ENCODE measurements at regions not wholly inside any gene's neighbourhood (a gene's known extent, or its start where the extent isn't known, plus 50 kb on each side); places are given as distances from the start of the nearest gene placed in this dataset.
"Not testable (repeated sequence)": the region's sequence is repeated elsewhere in the genome, so short reads cannot be mapped to it uniquely, and the experiment has no call there.

DNA sequence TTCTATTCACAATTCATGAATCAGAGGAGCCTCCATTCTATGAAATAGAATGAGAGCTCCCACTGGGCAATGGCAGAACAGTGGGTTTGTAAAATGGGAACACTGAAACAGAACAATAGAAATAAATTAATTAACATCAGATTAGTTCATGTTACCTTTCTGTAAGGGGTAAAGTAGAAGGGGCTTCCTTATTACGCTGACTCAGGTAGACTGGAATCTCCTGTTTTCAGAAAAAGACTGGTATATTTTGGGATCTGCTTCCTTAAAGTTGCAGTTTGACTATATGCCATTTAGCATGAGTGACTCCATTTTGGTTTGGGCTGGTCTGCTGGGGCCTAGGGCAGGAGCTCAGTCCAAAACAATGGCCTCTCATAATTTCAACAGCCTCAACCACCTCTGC is 52.8 kb upstream of the ZFAND3 start:
- WGBS, 10 experiments: 20 to 100% (median 100%) methylated on average over 1 of the region's 1 CpG; no CpG with 5 or more reads in 3 of the 10 experiments
- Histone ChIP-seq H3K27ac (no peak overlapping the region), H3K4me3 (no peak overlapping the region), H3K4me1 (replicated peaks in 1 of 2) (peaks cover 4 to 13% of the 10 kb centered on the region in 2 donors)
- no peak for ATAC-seq (replicated peaks in 6 of 8)
- in situ Hi-C loops (cut with MboI; ENCODE audit: low pct_unique_long_range_greater_than_20kb in 2 of 9, low sequenced_read_pairs in 9 of 9, unreplicated experiment in 9 of 9): no loop called here

DNA sequence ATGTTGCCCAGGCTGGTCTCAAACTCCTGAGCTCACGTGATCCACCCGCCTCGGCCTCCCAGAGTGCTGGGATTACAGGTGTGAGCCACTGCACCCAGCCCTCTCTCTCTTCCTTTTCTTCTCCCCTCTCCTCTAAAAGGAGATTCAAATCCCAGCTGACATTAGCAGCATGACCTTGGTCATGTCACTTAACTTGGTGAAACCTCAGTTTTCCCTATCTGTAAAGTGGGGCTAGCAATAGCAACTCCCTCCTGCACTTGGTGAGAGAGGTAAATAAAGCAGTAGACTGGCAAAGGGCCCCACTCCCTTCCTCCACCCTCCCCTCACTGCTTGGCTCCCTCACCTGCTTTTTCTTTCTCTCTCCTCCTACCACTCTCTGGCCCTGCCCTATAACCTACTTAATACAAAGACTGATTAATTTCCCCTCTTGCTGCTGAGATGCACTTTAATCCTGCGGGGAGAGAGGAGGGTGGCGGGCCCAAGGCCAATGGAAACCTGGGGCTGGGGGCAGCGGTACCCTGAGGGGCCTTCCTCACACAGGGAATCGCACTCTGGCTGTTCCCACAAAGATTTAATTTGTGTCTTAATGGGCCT is 54.2 kb upstream of the ZFAND3 start:
- WGBS, 10 experiments: 53 to 100% (median 82%) methylated on average over 1 to 5 of the region's 7 CpGs; no CpG with 5 or more reads in 3 of the 10 experiments
- H3K4me1 ChIP-seq (replicated peaks in 1 of 2): peaks cover 4 to 13% of the 10 kb centered on the region in 2 donors
- ATAC-seq (replicated peaks in 6 of 8): peak in 1 of 8 experiments; percentile 7
- no peak overlapping the region for H3K27ac ChIP-seq
- H3K4me3 ChIP-seq: no peak overlapping the region
- in situ Hi-C loops (cut with MboI; ENCODE audit: low pct_unique_long_range_greater_than_20kb in 2 of 9, low sequenced_read_pairs in 9 of 9, unreplicated experiment in 9 of 9): no loop called here

DNA sequence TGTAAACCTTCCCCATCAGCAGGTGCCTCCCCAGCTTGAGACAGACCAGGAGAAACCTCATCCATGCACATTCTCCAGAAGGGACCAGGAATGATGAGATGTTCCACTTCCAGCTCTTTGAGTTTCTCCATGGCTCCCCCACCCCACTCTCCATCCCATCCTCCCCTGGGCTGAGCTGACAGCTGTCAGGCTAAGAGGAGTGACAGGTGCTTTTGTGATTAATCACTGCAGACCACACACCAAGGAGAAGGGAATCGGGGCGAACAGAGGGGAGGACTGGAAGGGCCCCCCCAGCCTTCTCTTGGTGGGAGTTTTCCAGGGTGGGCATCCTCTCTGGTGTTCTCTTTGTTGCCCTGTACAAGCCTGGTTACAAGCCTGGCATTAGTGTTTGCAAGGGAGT is 56.1 kb upstream of the ZFAND3 start:
- no peak for ATAC-seq (replicated peaks in 6 of 8)
- H3K27ac ChIP-seq: no peak overlapping the region
- 50% methylated on average over 1 of the region's 2 CpGs; no CpG with 5 or more reads in 9 of the 10 experiments for WGBS, 10 experiments
- in situ Hi-C loops (cut with MboI; ENCODE audit: low pct_unique_long_range_greater_than_20kb in 2 of 9, low sequenced_read_pairs in 9 of 9, unreplicated experiment in 9 of 9): no loop called here
- no peak overlapping the region for H3K4me3 ChIP-seq
- H3K4me1 ChIP-seq (replicated peaks in 1 of 2): peaks cover 4 to 13% of the 10 kb centered on the region in 2 donors

DNA sequence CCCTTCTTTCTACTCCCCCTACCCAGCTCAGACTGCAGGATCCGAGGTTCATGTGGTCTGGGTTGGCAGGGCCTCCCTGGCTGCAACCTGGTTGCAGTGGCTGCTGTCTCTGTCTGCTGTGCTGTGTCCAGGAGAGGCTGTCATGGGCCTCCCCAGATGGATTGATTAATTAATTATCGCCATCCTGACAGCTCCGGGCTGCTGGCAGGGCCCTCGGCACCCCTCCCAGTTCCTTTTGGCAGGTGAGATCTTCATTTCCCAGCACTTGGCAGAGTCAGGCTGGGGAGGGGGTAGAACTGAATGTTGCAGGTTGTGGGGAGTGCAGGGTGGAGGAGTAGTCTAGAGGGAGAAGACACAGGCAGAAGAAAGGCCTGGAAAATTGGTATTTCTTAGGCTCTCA is 56.7 kb upstream of the ZFAND3 start:
- WGBS, 10 experiments: 40 to 57% (median 51%) methylated on average over 2 to 4 of the region's 4 CpGs; no CpG with 5 or more reads in 7 of the 10 experiments
- no peak overlapping the region for H3K4me3 ChIP-seq
- no peak overlapping the region for H3K27ac ChIP-seq
- peaks cover 5 to 13% of the 10 kb centered on the region in 2 donors for H3K4me1 ChIP-seq (replicated peaks in 1 of 2)
- in situ Hi-C loops (cut with MboI; ENCODE audit: low pct_unique_long_range_greater_than_20kb in 2 of 9, low sequenced_read_pairs in 9 of 9, unreplicated experiment in 9 of 9): no loop called here
- peak in 1 of 8 experiments; percentile 28 for ATAC-seq (replicated peaks in 6 of 8)

DNA sequence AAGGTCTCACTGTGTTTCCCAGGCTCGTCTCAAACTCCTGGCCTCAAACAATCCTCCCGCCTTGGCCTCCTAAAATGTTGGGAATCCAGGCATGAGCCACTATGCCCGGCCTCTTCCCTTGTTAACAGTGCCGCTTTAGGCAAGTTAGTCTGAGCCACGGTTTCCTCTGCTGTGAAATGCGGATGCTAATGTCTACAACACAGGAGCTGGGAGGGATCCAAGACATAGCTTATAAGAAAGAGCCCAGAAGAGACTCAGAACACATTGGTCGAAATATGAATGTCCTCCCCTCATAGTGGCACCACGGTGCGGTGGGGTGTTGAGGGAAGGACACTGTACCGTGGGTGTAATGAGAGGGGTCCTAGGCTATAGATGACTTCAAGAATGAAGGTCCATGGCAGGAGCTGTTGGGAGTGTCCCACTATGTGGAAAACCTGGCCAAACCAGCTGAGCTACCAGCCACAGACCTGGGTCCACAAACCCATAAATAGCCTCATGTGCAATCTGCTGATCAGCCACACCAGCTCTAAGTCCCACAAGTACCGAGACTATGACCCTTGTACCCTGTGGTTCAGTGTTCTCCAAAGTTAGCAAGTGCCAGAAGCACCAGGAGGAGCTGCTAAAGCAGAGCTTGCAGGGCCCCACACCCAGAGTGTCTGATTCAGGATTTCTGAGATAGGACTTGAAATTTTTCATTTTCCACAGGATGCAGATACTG is 57.8 kb upstream of the ZFAND3 start:
- Histone ChIP-seq H3K4me1 (replicated peaks in 1 of 2) (peaks cover 11 to 19% of the 10 kb centered on the region in 2 donors), H3K4me3 (no peak overlapping the region), H3K27ac (no peak overlapping the region)
- ATAC-seq (replicated peaks in 6 of 8): peak in 3 of 8 experiments; percentile 19 to 53 (median 27)
- in situ Hi-C loops (cut with MboI; ENCODE audit: low pct_unique_long_range_greater_than_20kb in 2 of 9, low sequenced_read_pairs in 9 of 9, unreplicated experiment in 9 of 9): no loop called here
- WGBS, 10 experiments: 20 to 100% (median 71%) methylated on average over 1 to 6 of the region's 11 CpGs; no CpG with 5 or more reads in 2 of the 10 experiments

DNA sequence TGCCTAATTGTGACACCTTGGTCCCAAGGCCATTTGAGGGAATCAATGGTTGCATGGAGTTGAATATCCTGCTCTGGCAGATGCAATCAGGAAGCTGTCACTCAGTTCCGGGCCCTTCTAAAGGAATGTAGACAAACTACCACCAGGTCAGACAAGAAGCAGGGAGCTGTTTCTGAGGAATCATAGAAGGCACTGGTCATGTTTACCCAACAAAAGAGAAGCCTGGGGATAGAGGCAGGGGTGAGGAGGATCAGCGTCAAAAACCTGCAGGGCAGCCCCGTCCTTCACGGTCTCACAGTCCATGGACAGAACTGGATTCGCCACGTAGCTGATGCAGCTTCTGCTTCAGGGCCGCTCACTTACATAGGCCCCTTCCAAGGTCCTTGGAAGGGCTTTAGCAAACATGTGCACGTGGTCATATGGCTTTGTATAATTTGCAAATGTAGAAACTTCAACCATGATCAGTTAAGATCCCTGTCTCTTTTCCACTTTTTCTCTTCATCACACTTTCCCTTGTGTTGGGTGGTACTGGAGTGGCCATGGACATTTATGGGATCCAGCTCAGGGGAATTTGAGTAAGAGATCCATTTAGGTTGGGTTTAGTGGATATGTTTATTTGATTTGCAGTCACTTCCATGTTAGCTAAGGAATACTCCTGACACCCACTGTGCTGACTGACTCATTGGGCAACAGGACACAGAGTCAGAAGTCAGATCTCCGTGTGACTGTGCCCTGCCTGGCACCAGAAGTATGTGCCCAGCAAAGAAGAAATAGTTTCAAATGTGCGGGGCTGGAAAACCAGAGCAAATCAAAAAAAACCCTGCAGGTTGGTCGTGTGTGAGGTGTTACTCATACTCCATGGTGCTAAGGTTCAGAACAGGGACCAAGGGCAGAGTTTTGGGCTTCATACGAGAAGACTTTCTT is 60.0 kb upstream of the ZFAND3 start:
- Histone ChIP-seq H3K27ac (no peak overlapping the region), H3K4me3 (no peak overlapping the region), H3K4me1 (replicated peaks in 1 of 2) (peaks cover 19 to 20% of the 10 kb centered on the region in 2 donors)
- WGBS, 10 experiments: 58 to 100% (median 69%) methylated on average over 1 to 12 of the region's 12 CpGs; no CpG with 5 or more reads in 1 of the 10 experiments
- no peak for ATAC-seq (replicated peaks in 6 of 8)
- in situ Hi-C loops (cut with MboI; ENCODE audit: low pct_unique_long_range_greater_than_20kb in 2 of 9, low sequenced_read_pairs in 9 of 9, unreplicated experiment in 9 of 9): no loop called here

DNA sequence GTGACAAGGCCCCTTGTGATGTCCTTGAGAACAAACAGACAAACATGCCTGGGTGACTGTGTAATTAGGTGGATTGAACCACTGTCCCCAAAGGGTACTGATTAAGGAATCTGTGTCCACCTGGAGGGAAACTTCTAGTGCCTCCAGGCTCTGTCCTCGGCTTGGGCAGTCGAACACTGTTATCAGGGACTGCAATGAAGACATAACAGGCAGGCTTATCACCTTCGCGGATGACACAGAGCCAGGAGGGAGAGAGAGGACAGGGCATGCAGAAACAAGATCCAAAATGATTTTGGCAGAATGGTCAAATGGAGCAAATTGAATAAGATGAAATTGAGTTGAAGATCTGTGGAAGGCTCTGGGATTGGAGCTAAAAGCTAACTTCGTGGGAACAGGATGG is 60.9 kb upstream of the ZFAND3 start:
- Histone ChIP-seq H3K27ac (no peak overlapping the region), H3K4me3 (no peak overlapping the region), H3K4me1 (replicated peaks in 1 of 2) (peaks cover 18 to 19% of the 10 kb centered on the region in 2 donors)
- WGBS, 10 experiments: 60 to 100% (median 79%) methylated on average over 1 to 4 of the region's 5 CpGs; no CpG with 5 or more reads in 2 of the 10 experiments
- in situ Hi-C loops (cut with MboI; ENCODE audit: low pct_unique_long_range_greater_than_20kb in 2 of 9, low sequenced_read_pairs in 9 of 9, unreplicated experiment in 9 of 9): no loop called here
- ATAC-seq (replicated peaks in 6 of 8): no peak

DNA sequence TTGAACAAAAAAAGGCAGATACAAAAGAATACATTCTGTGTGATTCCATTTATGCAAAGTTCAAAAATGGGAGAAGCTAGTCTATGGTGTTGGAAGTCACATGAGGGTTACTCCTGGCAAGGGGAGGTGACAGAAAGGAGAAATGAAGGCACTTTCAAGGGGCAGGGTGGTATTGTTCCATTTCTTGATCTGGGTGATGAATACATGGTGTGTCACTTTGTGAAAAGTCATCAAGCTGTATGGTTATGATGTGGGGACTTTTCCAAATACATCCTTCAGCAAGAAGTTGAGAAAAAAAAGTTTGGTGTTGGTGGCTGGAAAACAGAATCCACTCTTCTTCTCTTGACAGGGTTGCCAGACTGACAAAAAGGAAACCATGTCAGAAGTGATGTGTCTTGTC is 60.6 kb upstream of the MDGA1 start:
- no peak overlapping the region for H3K27ac ChIP-seq
- H3K4me3 ChIP-seq: no peak overlapping the region
- ATAC-seq (replicated peaks in 6 of 8): no peak
- H3K4me1 ChIP-seq (replicated peaks in 1 of 2): peaks cover 18 to 19% of the 10 kb centered on the region in 2 donors
- in situ Hi-C loops (cut with MboI; ENCODE audit: low pct_unique_long_range_greater_than_20kb in 2 of 9, low sequenced_read_pairs in 9 of 9, unreplicated experiment in 9 of 9): no loop called here

DNA sequence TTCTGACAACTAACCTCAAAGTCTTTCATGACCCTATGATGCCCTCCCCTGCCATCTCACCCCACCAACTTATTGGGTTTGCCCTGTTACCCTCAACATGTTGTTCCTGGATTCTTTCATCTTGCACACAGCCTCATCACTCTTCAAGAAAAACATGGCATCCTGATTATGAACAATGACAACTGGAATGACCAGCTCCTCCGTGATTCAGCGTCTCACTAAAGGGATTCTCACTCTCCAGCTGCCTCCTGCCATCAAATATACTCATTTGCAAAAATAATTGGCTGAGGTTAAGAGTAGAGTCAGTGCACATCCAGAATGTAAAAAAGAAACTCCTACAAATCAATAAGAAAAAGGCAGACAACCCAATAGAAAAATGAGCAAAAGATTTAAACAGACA is 59.7 kb upstream of the MDGA1 start:
- WGBS, 10 experiments: 20 to 53% (median 32%) methylated on average over 1 to 2 of the region's 2 CpGs; no CpG with 5 or more reads in 4 of the 10 experiments
- peak in 1 of 8 experiments; percentile 42 for ATAC-seq (replicated peaks in 6 of 8)
- H3K4me1 ChIP-seq (replicated peaks in 1 of 2): peaks cover 18 to 19% of the 10 kb centered on the region in 2 donors
- in situ Hi-C loops (cut with MboI; ENCODE audit: low pct_unique_long_range_greater_than_20kb in 2 of 9, low sequenced_read_pairs in 9 of 9, unreplicated experiment in 9 of 9): no loop called here
- no peak overlapping the region for H3K27ac ChIP-seq
- H3K4me3 ChIP-seq: no peak overlapping the region

DNA sequence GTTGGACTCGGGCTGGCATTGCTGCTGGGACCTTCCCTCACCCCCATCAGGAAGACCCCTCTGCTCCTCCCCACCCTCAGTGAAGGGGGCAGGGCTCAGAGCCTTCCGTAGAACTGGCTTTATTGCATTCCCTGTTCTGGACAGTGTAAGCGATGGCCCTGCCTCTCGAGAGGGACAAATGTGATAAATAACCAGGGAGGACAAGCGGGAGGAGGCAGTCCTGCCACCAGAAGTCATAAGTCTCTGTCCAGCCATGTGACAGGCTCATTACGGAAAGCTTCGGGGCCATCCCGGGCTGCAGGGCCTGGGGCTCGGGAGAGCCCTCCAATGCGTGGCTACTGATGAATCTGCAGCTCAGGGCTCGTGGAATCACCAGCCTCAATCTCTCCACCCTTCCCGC is 58.5 kb upstream of the MDGA1 start:
- H3K4me3 ChIP-seq: no peak overlapping the region
- in situ Hi-C loops (cut with MboI; ENCODE audit: low pct_unique_long_range_greater_than_20kb in 2 of 9, low sequenced_read_pairs in 9 of 9, unreplicated experiment in 9 of 9): no loop called here
- peak overlapping the region; percentile 38 to 52 for H3K27ac ChIP-seq
- WGBS, 10 experiments: 36 to 100% (median 58%) methylated on average over 1 to 5 of the region's 12 CpGs; no CpG with 5 or more reads in 4 of the 10 experiments
- peak in 5 of 8 experiments; percentile 90 to 96 (median 93) for ATAC-seq (replicated peaks in 6 of 8)
- peaks cover 18 to 19% of the 10 kb centered on the region in 2 donors for H3K4me1 ChIP-seq (replicated peaks in 1 of 2)

DNA sequence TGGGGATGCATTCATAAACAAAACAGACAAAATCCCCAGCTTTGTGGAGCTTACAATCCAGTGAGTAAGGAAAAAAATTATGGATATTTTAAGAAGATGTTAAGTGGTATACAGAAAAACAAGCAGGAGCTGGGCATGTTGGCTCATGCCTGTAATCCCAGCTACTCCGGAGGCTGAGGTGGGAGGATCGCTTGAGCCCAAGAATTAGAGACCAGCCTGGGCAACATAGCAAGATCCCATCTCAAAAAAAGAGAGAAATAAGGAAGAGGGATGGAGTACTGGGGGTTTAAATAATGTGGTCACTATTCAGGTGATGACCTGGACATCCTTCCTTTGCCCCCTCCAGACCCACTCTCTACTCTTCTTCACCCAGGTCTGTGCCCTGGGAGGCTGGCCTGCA is 55.0 kb upstream of the MDGA1 start:
- H3K4me3 ChIP-seq: no peak overlapping the region
- in situ Hi-C loops (cut with MboI; ENCODE audit: low pct_unique_long_range_greater_than_20kb in 2 of 9, low sequenced_read_pairs in 9 of 9, unreplicated experiment in 9 of 9): no loop called here
- no peak overlapping the region for H3K27ac ChIP-seq
- peaks cover 18 to 28% of the 10 kb centered on the region in 2 donors for H3K4me1 ChIP-seq (replicated peaks in 1 of 2)
- 60 to 100% (median 100%) methylated on average over 1 to 2 of the region's 2 CpGs; no CpG with 5 or more reads in 5 of the 10 experiments for WGBS, 10 experiments
- ATAC-seq (replicated peaks in 6 of 8): no peak

DNA sequence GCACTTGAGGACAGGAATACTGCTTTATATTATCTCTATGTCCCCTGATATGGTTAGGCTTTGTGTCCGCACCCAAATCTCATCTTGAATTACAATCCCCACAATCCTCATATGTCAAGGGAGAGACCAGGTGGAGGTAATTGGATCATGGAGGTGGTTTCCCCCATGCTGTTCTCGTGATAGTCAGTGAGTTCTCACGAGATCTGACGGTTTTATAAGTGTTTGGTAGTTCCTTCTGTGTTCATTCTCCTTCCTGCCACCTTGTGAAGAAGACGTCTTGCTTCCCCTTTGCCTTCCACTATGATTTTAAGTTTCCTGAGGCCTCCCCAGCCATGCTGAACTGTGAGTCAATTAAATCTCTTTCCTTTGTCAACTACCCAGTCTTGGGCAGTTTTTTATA is 51.7 kb upstream of the MDGA1 start:
- 7 to 93% (median 81%) methylated on average over 1 to 5 of the region's 5 CpGs; no CpG with 5 or more reads in 2 of the 10 experiments for WGBS, 10 experiments
- peaks cover 3 to 17% of the 10 kb centered on the region in 2 donors for H3K4me1 ChIP-seq (replicated peaks in 1 of 2)
- ATAC-seq (replicated peaks in 6 of 8); in situ Hi-C loops (cut with MboI; ENCODE audit: low pct_unique_long_range_greater_than_20kb in 2 of 9, low sequenced_read_pairs in 9 of 9, unreplicated experiment in 9 of 9); H3K4me3 ChIP-seq; H3K27ac ChIP-seq: not testable (repeated sequence)

DNA sequence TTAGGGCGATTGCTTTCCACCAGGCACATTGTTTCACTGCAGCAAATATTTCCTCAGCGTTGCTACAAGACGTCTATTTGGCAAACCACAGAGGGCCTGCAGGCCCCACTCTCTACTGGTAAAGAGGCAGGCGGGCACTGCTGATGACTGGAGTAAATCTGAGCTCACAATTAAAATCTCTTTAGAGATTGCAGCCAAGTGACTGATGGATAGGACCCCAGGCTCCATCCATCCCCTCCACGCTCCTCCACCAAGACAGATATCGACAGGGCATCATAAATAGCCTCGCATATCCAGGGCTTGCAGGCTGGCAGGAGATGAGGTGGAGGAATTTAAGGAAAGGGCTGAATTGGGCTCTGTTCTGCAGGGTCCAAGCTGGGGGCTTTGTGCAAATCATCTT is 50.4 kb upstream of the MDGA1 start:
- 40 to 70% (median 55%) methylated on average over 1 to 3 of the region's 7 CpGs; no CpG with 5 or more reads in 6 of the 10 experiments for WGBS, 10 experiments
- Histone ChIP-seq H3K4me3 (no peak overlapping the region), H3K27ac (peak overlapping the region in 1 of 2 donors; percentile 60), H3K4me1 (replicated peaks in 1 of 2) (peaks cover 3 to 17% of the 10 kb centered on the region in 2 donors)
- in situ Hi-C loops (cut with MboI; ENCODE audit: low pct_unique_long_range_greater_than_20kb in 2 of 9, low sequenced_read_pairs in 9 of 9, unreplicated experiment in 9 of 9): no loop called here
- ATAC-seq (replicated peaks in 6 of 8): peak in 5 of 8 experiments; percentile 21 to 90 (median 73)

All from motor neuron (in vitro differentiated cells).